Chondrocyte (in vitro differentiated cells): ENCODE measurements at regions not wholly inside any gene's neighbourhood (a gene's known extent, or its start where the extent isn't known, plus 50 kb on each side); places are given as distances from the start of the nearest gene placed in this dataset.

Source experiments
- DNase-seq: peaks from one replicate; pipeline ENCODE4 v3.0.0; 2021; ENCODE audit warnings: mixed read lengths, low spot score
- H3K27ac Mint-ChIP-seq: one replicate; pipeline ENCODE4 v1.8.0; 2021; ENCODE audit warnings: mild to moderate bottlenecking, moderate library complexity, mixed read lengths; ENCODE audit not compliant: unreplicated experiment
- H3K27me3 Mint-ChIP-seq: 2 replicates; pipeline ENCODE4 v1.8.0; 2021; ENCODE audit warnings: low read depth, mixed read lengths
- H3K36me3 Mint-ChIP-seq: 2 replicates; pipeline ENCODE4 v1.8.0; 2021; ENCODE audit warnings: low read depth, mixed read lengths
- H3K4me1 Mint-ChIP-seq: 2 replicates; pipeline ENCODE4 v1.8.0; 2021; ENCODE audit warnings: low read depth, mild to moderate bottlenecking, mixed read lengths
- H3K4me3 Mint-ChIP-seq: one replicate; pipeline ENCODE4 v1.8.0; 2021; ENCODE audit warnings: mild to moderate bottlenecking, moderate library complexity, mixed read lengths; ENCODE audit not compliant: unreplicated experiment
- H3K9me3 Mint-ChIP-seq: 2 replicates; pipeline ENCODE4 v1.8.0; 2021; ENCODE audit warnings: low read depth, mixed read lengths
- TF ChIP-seq, protein P1 (sequence below): fragments of 200-600 bp; sonication (generic); IDR thresholded peaks from 2 replicates; pipeline ENCODE4 v1.5.0; 2021; ENCODE audit warnings: antibody characterized with exemption, mild to moderate bottlenecking, moderate library complexity

DNA sequence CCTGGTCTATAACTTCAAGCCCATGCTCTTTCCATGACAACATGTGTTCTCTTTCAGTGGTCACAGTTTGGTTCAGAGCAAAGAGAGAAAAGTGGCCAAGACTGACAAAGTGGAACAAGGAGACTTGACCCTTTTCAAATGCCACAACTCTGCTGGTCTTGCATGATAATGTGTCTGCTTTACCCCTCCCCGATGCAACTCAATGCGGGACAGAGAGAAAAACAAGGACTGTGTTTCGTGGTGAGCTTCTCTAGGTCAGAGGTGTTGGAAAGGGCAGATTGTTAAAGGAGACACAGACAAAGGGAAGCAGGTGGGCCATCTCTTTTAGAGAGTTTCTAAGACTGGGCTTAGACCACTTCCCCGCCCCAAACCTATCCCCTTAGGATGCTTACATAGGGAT is 61.6 kb upstream of the SERTM1 start:
- no peaks in the 10 kb centered on the region for H3K4me1 Mint-ChIP-seq
- no peak overlapping the region for H3K4me3 Mint-ChIP-seq
- no peak for DNase-seq
- H3K36me3 Mint-ChIP-seq = no peaks in the 10 kb centered on the region
- TF ChIP-seq, protein P1, sequence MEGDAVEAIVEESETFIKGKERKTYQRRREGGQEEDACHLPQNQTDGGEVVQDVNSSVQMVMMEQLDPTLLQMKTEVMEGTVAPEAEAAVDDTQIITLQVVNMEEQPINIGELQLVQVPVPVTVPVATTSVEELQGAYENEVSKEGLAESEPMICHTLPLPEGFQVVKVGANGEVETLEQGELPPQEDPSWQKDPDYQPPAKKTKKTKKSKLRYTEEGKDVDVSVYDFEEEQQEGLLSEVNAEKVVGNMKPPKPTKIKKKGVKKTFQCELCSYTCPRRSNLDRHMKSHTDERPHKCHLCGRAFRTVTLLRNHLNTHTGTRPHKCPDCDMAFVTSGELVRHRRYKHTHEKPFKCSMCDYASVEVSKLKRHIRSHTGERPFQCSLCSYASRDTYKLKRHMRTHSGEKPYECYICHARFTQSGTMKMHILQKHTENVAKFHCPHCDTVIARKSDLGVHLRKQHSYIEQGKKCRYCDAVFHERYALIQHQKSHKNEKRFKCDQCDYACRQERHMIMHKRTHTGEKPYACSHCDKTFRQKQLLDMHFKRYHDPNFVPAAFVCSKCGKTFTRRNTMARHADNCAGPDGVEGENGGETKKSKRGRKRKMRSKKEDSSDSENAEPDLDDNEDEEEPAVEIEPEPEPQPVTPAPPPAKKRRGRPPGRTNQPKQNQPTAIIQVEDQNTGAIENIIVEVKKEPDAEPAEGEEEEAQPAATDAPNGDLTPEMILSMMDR = no peak
- H3K27ac Mint-ChIP-seq = no peak overlapping the region
- no peaks in the 10 kb centered on the region for H3K9me3 Mint-ChIP-seq
- H3K27me3 Mint-ChIP-seq = peaks cover 12% of the 10 kb centered on the region

DNA sequence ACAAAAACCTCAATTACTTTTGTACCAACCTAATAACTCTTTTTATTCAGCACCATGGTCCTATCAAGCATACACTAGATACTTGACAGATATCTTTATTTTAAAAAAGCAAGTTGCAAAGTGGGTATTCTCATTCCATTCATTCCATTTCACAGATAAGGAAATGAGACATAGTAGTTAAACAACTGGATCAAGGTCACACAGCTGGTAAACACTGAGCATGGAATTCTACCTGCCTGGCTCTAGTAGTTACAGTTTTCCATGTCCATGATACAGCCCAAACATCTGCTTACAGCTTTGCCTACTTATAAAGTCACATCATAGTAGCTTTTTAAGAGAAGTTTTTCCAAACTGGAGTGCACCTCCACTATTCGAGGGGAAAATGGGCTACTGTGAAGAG is 57.1 kb upstream of the SERTM1 start:
- Mint-ChIP-seq H3K4me3 (no peak overlapping the region), H3K27me3 (peaks cover 12% of the 10 kb centered on the region)

DNA sequence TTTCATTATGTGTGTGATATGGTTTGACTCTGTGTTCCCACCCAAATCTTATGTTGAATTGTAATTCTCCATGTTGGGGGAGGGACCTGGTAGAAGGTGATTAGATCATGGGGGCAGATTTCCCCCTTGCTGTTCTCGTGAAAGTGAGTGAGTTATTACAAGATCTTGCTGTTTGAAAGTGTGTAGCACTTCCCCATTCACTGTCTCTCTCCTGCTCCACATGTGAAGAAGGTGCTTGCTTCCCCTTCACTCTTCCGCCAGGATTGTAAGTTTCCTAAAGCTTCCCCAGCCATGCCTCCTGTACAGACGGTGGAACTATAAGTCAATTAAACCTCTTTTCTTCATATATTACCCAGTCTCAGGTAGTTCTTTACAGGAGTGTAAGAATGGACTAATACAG is 54.3 kb upstream of the SERTM1 start:
- Mint-ChIP-seq H3K4me3 (no peak overlapping the region), H3K36me3 (no peaks in the 10 kb centered on the region), H3K9me3 (peaks cover 6% of the 10 kb centered on the region), H3K27me3 (peaks cover 3% of the 10 kb centered on the region), H3K27ac (no peak overlapping the region), H3K4me1 (no peaks in the 10 kb centered on the region)
- TF ChIP-seq, protein P1 = no peak
- DNase-seq = no peak

More for the DNA sequence above, 57.1 kb upstream of the SERTM1 start:
- no peaks in the 10 kb centered on the region for H3K4me1 Mint-ChIP-seq
- H3K36me3 Mint-ChIP-seq = no peaks in the 10 kb centered on the region
- TF ChIP-seq, protein P1 = no peak
- peaks cover 6% of the 10 kb centered on the region for H3K9me3 Mint-ChIP-seq
- no peak overlapping the region for H3K27ac Mint-ChIP-seq
- DNase-seq = no peak
